Activated CD4-positive, alpha-beta memory T cell treated with anti-CD3 and anti-CD28 coated beads for 36 hours (primary cell): ENCODE measurements at regions not wholly inside any gene's neighbourhood (a gene's known extent, or its start where the extent isn't known, plus 50 kb on each side); places are given as distances from the start of the nearest gene placed in this dataset.

ENCODE experiments used
- CTCF ChIA-PET: fragments of 350-600 bp; sonication (Branson Sonifier 250); formaldehyde crosslinking; loops from one replicate; lab custom pipeline; 2021; ENCODE audit warnings: antibody characterized with exemption, inconsistent platforms; lab: Charles Lee
- POLR2A ChIA-PET: fragments of 350-600 bp; sonication (Branson Sonifier 250); formaldehyde crosslinking; loops from one replicate; lab custom pipeline; 2021; ENCODE audit warnings: antibody characterized with exemption; lab: Charles Lee
- DNase-seq: peaks from one replicate; pipeline ENCODE4 v3.0.0-alpha.2; 2020
- H3K27ac Mint-ChIP-seq: one replicate; pipeline ENCODE4 v1.8.0; 2021; ENCODE audit warnings: mixed read lengths
- H3K27me3 Mint-ChIP-seq: one replicate; pipeline ENCODE4 v1.8.0; 2021; ENCODE audit warnings: mixed read lengths
- H3K36me3 Mint-ChIP-seq: one replicate; pipeline ENCODE4 v1.8.0; 2021; ENCODE audit warnings: mixed read lengths
- H3K4me1 Mint-ChIP-seq: one replicate; pipeline ENCODE4 v1.8.0; 2021; ENCODE audit warnings: low read depth, mixed read lengths
- H3K4me3 Mint-ChIP-seq: one replicate; pipeline ENCODE4 v1.8.0; 2021; ENCODE audit warnings: mild to moderate bottlenecking, mixed read lengths
- H3K9me3 Mint-ChIP-seq: one replicate; pipeline ENCODE4 v1.8.0; 2021; ENCODE audit warnings: mixed read lengths
- intact Hi-C: fragments of 100-400 bp; cut with micrococcal nuclease; formaldehyde crosslinking; loops from one replicate; pipeline ENCODE4 v1.15.1; 2023

DNA sequence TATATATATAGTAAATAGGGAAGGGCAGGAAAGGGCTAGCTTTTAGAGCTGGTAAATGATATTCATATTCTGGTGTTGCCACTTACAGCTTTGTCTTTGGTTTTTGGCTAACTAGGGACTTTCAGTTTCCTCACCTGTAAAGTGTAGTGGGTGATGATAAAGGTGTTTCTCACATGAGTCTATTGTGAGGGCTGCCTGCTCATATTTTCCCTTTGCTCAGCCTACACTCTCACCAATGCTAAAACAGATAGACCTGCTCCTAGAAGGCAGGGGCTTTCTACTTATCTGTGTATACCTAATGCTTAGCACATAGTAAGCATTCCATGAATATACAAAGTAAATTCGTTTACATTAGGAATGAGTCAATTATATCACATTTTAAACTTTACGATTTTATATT is 137.2 kb upstream of the HS3ST1 start:
- POLR2A ChIA-PET: no interaction called here
- no peak for DNase-seq
- Mint-ChIP-seq H3K27ac (no peak overlapping the region), H3K4me3 (no peak overlapping the region), H3K27me3 (no peaks in the 10 kb centered on the region), H3K4me1 (no peaks in the 10 kb centered on the region), H3K9me3 (peaks cover 3% of the 10 kb centered on the region), H3K36me3 (no peaks in the 10 kb centered on the region)
- intact Hi-C loops: no loop called here
- CTCF ChIA-PET: no interaction called here

DNA sequence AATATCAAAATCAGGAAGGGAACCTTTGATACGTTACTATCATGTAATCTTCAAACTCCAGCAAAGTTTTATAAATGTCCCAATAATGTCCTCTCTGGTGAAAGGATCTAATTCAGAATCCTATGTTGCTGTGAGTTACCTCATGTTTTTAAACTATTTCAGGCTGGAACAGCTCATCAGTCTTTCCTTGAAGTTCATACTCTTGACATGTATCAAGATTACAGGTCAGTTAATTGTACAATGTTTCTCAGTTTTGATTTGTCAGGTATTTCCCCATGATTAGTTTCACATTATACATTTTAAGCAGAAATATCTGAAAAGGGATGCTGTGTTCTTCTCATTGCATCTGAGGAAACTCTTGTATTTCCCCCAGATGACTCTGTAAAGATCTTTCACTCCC is 136.5 kb upstream of the HS3ST1 start:
- intact Hi-C loops: no loop called here
- H3K4me1 Mint-ChIP-seq: no peaks in the 10 kb centered on the region
- CTCF ChIA-PET: no interaction called here
- H3K27me3 Mint-ChIP-seq: no peaks in the 10 kb centered on the region
- no peaks in the 10 kb centered on the region for H3K36me3 Mint-ChIP-seq
- H3K9me3 Mint-ChIP-seq: peaks cover 3% of the 10 kb centered on the region
- no peak overlapping the region for H3K27ac Mint-ChIP-seq
- no peak overlapping the region for H3K4me3 Mint-ChIP-seq
- POLR2A ChIA-PET: no interaction called here
- no peak for DNase-seq

DNA sequence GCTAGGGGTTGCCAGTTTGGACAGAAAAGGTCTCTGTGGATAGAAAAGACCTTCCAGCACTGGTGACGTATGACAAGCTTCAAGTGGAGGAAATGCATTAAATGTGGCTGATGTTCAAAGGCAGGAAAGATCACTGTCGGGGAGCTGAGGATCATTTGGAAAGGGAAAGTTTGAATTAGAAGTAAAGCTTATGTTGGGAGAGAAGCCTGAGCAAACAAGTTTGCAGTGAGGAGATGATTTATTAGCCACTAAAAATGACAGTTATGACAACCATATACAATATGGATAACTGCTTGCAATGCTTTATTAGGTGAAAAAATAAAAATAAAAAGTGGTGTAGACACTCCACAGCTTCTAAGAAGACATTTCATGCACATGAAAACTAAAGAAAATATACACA is 135.3 kb upstream of the HS3ST1 start:
- Mint-ChIP-seq H3K36me3 (no peaks in the 10 kb centered on the region), H3K27me3 (peaks cover 2% of the 10 kb centered on the region), H3K4me1 (no peaks in the 10 kb centered on the region), H3K27ac (no peak overlapping the region), H3K9me3 (peaks cover 5% of the 10 kb centered on the region), H3K4me3 (no peak overlapping the region)
- intact Hi-C loops: no loop called here
- ChIA-PET CTCF (no interaction called here), POLR2A (no interaction called here)
- DNase-seq: no peak

- Mint-ChIP-seq H3K27me3 (peaks cover 10% of the 10 kb centered on the region), H3K36me3 (no peaks in the 10 kb centered on the region), H3K4me3 (no peak overlapping the region), H3K27ac (no peak overlapping the region), H3K9me3 (no peaks in the 10 kb centered on the region), H3K4me1 (peaks cover 8% of the 10 kb centered on the region)
- intact Hi-C loops: no loop called here
- ChIA-PET POLR2A (no interaction called here), CTCF (no interaction called here)
- DNase-seq: no peak
These were observed 120.8 kb upstream of the HS3ST1 start for GRCh38 chr4:11549525-11549924.

DNA sequence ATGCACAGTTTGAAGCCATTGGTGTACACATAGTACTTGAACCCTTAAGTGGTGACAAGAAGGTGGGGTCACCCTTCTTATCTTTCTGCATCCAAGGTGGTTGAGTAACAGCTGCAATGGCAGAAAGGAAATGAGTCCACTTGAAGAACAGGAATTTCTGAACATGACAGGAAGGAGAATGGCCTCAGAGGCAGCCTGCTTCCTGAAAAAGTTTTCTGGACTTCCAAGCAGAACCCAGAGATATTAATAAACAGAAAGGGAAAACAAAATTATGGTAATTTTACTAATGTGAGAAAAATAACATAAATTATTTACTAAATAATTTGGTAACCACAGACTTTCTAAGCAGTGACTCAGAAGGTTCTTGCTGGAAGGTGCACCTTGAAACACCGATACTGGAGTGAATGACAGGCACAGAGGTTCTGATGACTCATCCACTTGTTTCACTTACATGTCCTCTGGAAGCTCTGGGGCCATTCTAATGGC is 119.9 kb upstream of the HS3ST1 start:
- ChIA-PET CTCF (no interaction called here), POLR2A (no interaction called here)
- H3K4me1 Mint-ChIP-seq: peaks cover 10% of the 10 kb centered on the region
- H3K4me3 Mint-ChIP-seq: no peak overlapping the region
- DNase-seq: no peak
- H3K36me3 Mint-ChIP-seq: no peaks in the 10 kb centered on the region
- H3K27me3 Mint-ChIP-seq: peaks cover 6% of the 10 kb centered on the region
- intact Hi-C loops: no loop called here
- H3K27ac Mint-ChIP-seq: no peak overlapping the region
- no peaks in the 10 kb centered on the region for H3K9me3 Mint-ChIP-seq

GRCh38 chr4:11546391-11547175 is 117.9 kb upstream of the HS3ST1 start:
- H3K27ac Mint-ChIP-seq: no peak overlapping the region
- no peaks in the 10 kb centered on the region for H3K36me3 Mint-ChIP-seq
- no peaks in the 10 kb centered on the region for H3K9me3 Mint-ChIP-seq
- CTCF ChIA-PET: no interaction called here
- intact Hi-C loops: no loop called here
- no peak overlapping the region for H3K4me3 Mint-ChIP-seq
- H3K27me3 Mint-ChIP-seq: peaks cover 4% of the 10 kb centered on the region
- H3K4me1 Mint-ChIP-seq: peaks cover 10% of the 10 kb centered on the region
- no peak for DNase-seq
- POLR2A ChIA-PET: no interaction called here

DNA sequence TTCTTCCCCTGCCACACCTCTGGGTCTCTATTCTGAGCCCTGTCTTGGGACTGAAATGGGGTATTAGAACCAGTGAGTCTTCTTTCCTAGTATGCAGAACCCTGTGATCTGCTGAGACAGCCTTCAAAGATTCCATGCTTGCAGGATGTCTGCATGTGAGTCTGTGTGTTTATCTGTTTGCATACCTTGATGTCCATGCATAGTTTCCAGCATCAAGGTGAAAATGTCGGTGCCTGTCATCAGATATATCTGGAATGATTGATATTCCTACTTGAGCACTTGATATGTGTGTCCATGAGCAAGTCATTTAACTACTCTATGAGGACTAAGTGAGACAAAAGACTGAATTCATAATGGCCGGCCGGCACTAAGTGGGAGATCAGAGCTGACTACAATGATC is 117.0 kb upstream of the HS3ST1 start:
- CTCF ChIA-PET: no interaction called here
- DNase-seq: no peak
- Mint-ChIP-seq H3K27me3 (peaks cover 4% of the 10 kb centered on the region), H3K4me1 (peaks cover 10% of the 10 kb centered on the region), H3K27ac (no peak overlapping the region), H3K9me3 (no peaks in the 10 kb centered on the region), H3K4me3 (no peak overlapping the region), H3K36me3 (no peaks in the 10 kb centered on the region)
- intact Hi-C loops: no loop called here
- POLR2A ChIA-PET: no interaction called here

DNA sequence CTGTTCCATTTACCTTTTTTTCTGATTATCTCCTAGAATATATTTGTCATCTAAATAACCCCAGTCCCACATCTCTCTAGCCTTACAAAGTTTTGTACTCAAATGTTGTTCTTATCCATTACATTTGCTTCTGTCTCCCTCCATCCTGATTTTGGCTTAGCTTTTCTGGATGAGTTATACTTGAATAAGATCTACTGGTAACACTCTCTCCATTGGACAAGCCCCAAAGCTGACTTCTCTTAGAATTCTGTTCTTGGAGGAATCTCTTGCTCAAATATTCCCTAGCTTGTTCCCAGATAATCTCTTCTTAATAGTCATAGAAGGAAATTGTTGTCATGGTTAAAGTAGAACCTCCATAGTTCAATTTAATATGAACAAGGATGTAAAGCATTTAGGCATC is 115.5 kb upstream of the HS3ST1 start:
- Mint-ChIP-seq H3K27me3 (peaks cover 4% of the 10 kb centered on the region), H3K4me1 (peaks cover 10% of the 10 kb centered on the region), H3K4me3 (no peak overlapping the region), H3K27ac (no peak overlapping the region), H3K9me3 (no peaks in the 10 kb centered on the region), H3K36me3 (no peaks in the 10 kb centered on the region)
- no peak for DNase-seq
- intact Hi-C loops: no loop called here
- POLR2A ChIA-PET: no interaction called here
- CTCF ChIA-PET: no interaction called here

- CTCF ChIA-PET: no interaction called here
These were observed 115.0 kb upstream of the HS3ST1 start for GRCh38 chr4:11543706-11544105.

GRCh38 chr4:11542952-11543351 is 114.3 kb upstream of the HS3ST1 start:
- Mint-ChIP-seq H3K9me3 (no peaks in the 10 kb centered on the region), H3K27ac (no peak overlapping the region), H3K27me3 (peaks cover 2% of the 10 kb centered on the region), H3K36me3 (no peaks in the 10 kb centered on the region), H3K4me1 (peaks cover 4% of the 10 kb centered on the region), H3K4me3 (no peak overlapping the region)
- CTCF ChIA-PET: no interaction called here
- POLR2A ChIA-PET: no interaction called here
- intact Hi-C loops: no loop called here
- DNase-seq: no peak

More at GRCh38 chr4:11543706-11544105, 115.0 kb upstream of the HS3ST1 start:
- Mint-ChIP-seq H3K36me3 (no peaks in the 10 kb centered on the region), H3K4me3 (no peak overlapping the region), H3K27me3 (peaks cover 4% of the 10 kb centered on the region), H3K4me1 (peaks cover 8% of the 10 kb centered on the region), H3K9me3 (no peaks in the 10 kb centered on the region), H3K27ac (no peak overlapping the region)
- POLR2A ChIA-PET: no interaction called here
- intact Hi-C loops: no loop called here
- no peak for DNase-seq

GRCh38 chr4:11537846-11538245 is 109.2 kb upstream of the HS3ST1 start:
- Mint-ChIP-seq H3K4me3 (no peak overlapping the region), H3K27me3 (peaks cover 2% of the 10 kb centered on the region), H3K36me3 (no peaks in the 10 kb centered on the region), H3K27ac (no peak overlapping the region), H3K4me1 (no peaks in the 10 kb centered on the region), H3K9me3 (no peaks in the 10 kb centered on the region)
- CTCF ChIA-PET: no interaction called here
- intact Hi-C loops: no loop called here
- POLR2A ChIA-PET: no interaction called here
- no peak for DNase-seq

DNA sequence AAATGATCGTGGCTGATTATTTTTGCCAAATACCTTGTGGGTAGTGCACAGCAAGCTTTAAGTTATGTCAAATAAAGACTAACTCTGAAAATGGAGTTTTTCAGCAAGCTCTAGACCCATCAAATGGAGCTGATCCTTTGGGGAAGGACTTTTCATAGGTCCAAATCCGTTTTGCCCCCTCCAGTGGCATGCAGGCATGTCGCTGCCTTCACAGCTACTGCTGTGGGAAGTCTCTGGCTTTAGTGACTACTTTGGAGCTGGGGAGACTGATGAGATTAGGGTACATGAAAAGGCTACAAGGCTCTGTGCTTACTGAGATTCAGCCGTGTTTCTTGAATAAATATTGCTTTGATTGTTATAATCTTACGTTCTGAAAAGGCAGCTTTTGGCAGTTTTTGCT is 106.6 kb upstream of the HS3ST1 start:
- intact Hi-C loops: no loop called here
- Mint-ChIP-seq H3K9me3 (peaks cover 5% of the 10 kb centered on the region), H3K27ac (no peak overlapping the region), H3K4me3 (no peak overlapping the region), H3K36me3 (peaks cover 2% of the 10 kb centered on the region), H3K4me1 (no peaks in the 10 kb centered on the region), H3K27me3 (peaks cover 3% of the 10 kb centered on the region)
- CTCF ChIA-PET: interaction anchor here (0.9 kb wide), 1 partner anchor 25 kb away, joined by 3 read pairs; no protein-coding TSS in a partner anchor
- no peak for DNase-seq
- POLR2A ChIA-PET: no interaction called here
